ENCODE measurements at regions not wholly inside any gene's neighbourhood (a gene's known extent, or its start where the extent isn't known, plus 50 kb on each side); places are given as distances from the start of the nearest gene placed in this dataset.

DNA sequence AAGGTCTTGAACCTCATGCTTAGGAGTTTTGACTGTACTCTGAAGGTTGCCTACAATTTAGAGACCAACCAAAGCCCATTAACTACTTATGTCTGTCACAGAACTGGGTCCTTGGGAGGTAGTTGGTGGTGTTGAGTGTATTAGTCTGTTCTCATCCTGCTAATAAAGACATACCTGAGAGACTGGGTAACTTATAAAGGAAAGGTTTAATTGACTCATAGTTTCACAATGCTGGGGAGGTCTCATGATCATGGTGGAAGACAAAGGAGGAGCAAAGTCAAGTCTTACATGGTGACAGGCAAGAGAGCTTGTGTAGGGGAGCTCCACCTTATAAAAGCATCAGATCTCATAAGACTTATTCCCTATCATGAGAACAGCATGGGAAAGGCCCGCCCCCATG, 319.6 kb upstream of the ZMIZ1 start:
- DNase-seq: no peak
- no peaks in the 10 kb centered on the region for H3K4me1 ChIP-seq (ENCODE audit: insufficient read depth)
- H3K27me3 ChIP-seq: no peaks in the 10 kb centered on the region
- H3K9me3 ChIP-seq: no peaks in the 10 kb centered on the region
- no peak overlapping the region for H3K27ac ChIP-seq
- no peak overlapping the region for H3K4me3 ChIP-seq
- TF ChIP-seq EP300 (IDR thresholded peaks at IDR 0.05) (no peak), POLR2A (IDR thresholded peaks at IDR 0.05) (no peak)
- TF ChIP-seq, protein P1, sequence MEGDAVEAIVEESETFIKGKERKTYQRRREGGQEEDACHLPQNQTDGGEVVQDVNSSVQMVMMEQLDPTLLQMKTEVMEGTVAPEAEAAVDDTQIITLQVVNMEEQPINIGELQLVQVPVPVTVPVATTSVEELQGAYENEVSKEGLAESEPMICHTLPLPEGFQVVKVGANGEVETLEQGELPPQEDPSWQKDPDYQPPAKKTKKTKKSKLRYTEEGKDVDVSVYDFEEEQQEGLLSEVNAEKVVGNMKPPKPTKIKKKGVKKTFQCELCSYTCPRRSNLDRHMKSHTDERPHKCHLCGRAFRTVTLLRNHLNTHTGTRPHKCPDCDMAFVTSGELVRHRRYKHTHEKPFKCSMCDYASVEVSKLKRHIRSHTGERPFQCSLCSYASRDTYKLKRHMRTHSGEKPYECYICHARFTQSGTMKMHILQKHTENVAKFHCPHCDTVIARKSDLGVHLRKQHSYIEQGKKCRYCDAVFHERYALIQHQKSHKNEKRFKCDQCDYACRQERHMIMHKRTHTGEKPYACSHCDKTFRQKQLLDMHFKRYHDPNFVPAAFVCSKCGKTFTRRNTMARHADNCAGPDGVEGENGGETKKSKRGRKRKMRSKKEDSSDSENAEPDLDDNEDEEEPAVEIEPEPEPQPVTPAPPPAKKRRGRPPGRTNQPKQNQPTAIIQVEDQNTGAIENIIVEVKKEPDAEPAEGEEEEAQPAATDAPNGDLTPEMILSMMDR (IDR thresholded peaks at IDR 0.05): no peak
- intact Hi-C loops (cut with DNase I): no loop called here
- H3K36me3 ChIP-seq: no peaks in the 10 kb centered on the region
- WGBS, 3 donors: 89 to 96% (median 93%) methylated on average over 1 of the region's 1 CpG

DNA sequence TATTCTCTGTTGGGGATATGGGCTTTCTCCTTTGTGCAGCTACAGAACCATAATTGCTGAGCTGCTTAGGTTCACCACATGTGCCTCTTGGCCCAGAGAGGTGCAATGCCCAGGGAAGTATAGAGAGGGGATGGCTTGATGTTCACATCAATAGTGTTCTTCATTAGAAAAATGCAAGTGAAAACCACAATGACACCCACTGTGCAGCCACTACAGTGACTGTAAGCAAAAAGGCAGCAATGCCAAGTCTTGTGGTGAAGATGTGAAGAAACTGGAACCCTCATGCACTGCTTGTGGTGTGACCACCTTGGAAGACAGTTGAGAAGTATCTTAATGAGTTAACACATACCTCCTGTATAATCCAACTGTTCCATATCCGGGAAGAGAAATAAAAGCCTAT, 318.9 kb upstream of the ZMIZ1 start:
- no peaks in the 10 kb centered on the region for H3K9me3 ChIP-seq
- no peaks in the 10 kb centered on the region for H3K4me1 ChIP-seq (ENCODE audit: insufficient read depth)
- intact Hi-C loops (cut with DNase I): no loop called here
- DNase-seq: no peak
- H3K27me3 ChIP-seq: no peaks in the 10 kb centered on the region
- TF ChIP-seq EP300 (IDR thresholded peaks at IDR 0.05) (no peak), POLR2A (IDR thresholded peaks at IDR 0.05) (no peak)
- TF ChIP-seq, protein P1 (IDR thresholded peaks at IDR 0.05): no peak
- no peak overlapping the region for H3K4me3 ChIP-seq
- H3K27ac ChIP-seq: no peak overlapping the region
- no peaks in the 10 kb centered on the region for H3K36me3 ChIP-seq
- 69 to 83% (median 73%) methylated on average over 1 of the region's 1 CpG for WGBS, 3 donors

DNA sequence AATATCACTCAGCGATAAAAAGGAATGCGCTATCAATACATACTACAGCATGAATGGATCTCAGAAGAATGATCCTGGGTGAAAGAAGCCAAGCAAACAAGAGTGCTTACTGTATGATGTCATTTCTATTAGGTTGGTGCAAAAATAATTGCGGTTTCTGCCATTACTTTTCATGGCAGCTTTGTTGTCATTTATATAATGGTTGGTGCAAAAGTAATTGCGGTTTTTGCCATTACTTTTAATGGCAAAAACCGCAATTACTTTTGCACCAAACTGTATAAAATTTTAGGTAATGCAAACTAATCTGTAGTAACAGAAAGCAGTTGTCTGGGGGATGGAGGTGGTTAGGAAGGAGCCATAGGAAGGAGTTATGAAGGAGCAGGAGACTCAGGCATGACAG, 318.3 kb upstream of the ZMIZ1 start:
- Histone ChIP-seq H3K27me3 (no peaks in the 10 kb centered on the region), H3K4me3 (no peak overlapping the region), H3K27ac (no peak overlapping the region), H3K4me1 (ENCODE audit: insufficient read depth) (no peaks in the 10 kb centered on the region), H3K36me3 (no peaks in the 10 kb centered on the region), H3K9me3 (no peaks in the 10 kb centered on the region)
- intact Hi-C loops (cut with DNase I): no loop called here
- WGBS, 3 donors: 72 to 81% (median 80%) methylated on average over 5 of the region's 5 CpGs
- DNase-seq: no peak
- TF ChIP-seq, protein P1 (IDR thresholded peaks at IDR 0.05): no peak
- TF ChIP-seq POLR2A (IDR thresholded peaks at IDR 0.05) (no peak), EP300 (IDR thresholded peaks at IDR 0.05) (no peak)

DNA sequence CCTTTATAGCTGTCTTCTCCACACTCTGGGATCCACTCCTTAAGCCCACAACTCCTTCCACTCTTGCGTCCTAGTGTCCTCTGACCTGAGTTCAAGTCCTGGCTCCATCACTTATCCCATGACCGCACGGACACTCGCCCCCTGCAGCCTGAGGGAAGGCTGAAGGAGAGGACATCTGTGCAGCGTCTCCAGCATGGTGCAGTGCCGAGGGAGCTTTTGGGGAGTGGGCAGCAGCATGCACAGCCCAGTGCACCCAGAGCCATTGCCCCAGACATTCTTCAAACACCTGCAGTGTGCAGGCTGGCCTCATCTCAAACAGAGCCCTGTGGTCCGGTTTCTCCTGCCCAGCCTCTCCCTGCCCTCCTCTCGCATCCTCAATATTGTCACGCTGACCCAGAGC, 317.1 kb upstream of the ZMIZ1 start:
- TF ChIP-seq EP300 (IDR thresholded peaks at IDR 0.05) (no peak), POLR2A (IDR thresholded peaks at IDR 0.05) (no peak)
- TF ChIP-seq, protein P1 (IDR thresholded peaks at IDR 0.05): no peak
- no peaks in the 10 kb centered on the region for H3K9me3 ChIP-seq
- intact Hi-C loops (cut with DNase I): no loop called here
- no peak for DNase-seq
- peaks cover 2% of the 10 kb centered on the region for H3K4me1 ChIP-seq (ENCODE audit: insufficient read depth)
- no peak overlapping the region for H3K27ac ChIP-seq
- no peaks in the 10 kb centered on the region for H3K36me3 ChIP-seq
- no peaks in the 10 kb centered on the region for H3K27me3 ChIP-seq
- 79 to 80% (median 79%) methylated on average over 9 of the region's 9 CpGs for WGBS, 3 donors
- no peak overlapping the region for H3K4me3 ChIP-seq

DNA sequence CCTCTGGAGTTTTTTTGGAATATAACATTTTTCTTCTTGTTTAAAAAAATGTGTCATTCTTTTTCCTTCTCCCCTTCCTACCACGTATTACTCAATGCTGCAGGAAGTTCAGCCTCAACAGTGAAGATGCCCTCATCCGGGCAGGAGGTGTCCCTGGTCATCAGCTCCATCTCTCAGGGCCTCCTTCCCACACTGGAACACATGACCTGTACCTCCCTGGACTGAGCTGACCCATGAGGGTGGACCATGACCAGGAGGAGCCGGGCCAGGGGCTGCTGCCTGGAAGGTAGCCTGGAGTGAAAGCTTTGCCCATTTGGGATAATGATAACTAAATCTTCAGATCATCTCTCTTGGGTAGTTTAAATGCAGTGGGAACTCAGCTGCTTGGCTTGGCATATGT, 316.5 kb upstream of the ZMIZ1 start:
- WGBS, 3 donors: 61 to 63% (median 61%) methylated on average over 3 of the region's 3 CpGs
- Histone ChIP-seq H3K27ac (no peak overlapping the region), H3K4me1 (ENCODE audit: insufficient read depth) (peaks cover 2% of the 10 kb centered on the region), H3K9me3 (no peaks in the 10 kb centered on the region), H3K4me3 (no peak overlapping the region), H3K27me3 (no peaks in the 10 kb centered on the region), H3K36me3 (no peaks in the 10 kb centered on the region)
- DNase-seq: no peak
- intact Hi-C loops (cut with DNase I): no loop called here
- no peak for TF ChIP-seq EP300 (IDR thresholded peaks at IDR 0.05)
- TF ChIP-seq, protein P1 (IDR thresholded peaks at IDR 0.05): no peak
- no peak for TF ChIP-seq POLR2A (IDR thresholded peaks at IDR 0.05)
